Mesendoderm (in vitro differentiated cells): ENCODE measurements at regions not wholly inside any gene's neighbourhood (a gene's known extent, or its start where the extent isn't known, plus 50 kb on each side); places are given as distances from the start of the nearest gene placed in this dataset.

Experiments used
- DNase-seq: peaks from one replicate; pipeline ENCODE4 v3.0.0; 2013
- H2AK5ac ChIP-seq: 2 replicates; pipeline ENCODE4 v1.6.1; 2013; ENCODE audit warnings: low read length, inconsistent platforms
- H2BK120ac ChIP-seq: 2 replicates; pipeline ENCODE4 v1.6.1; 2013; ENCODE audit warnings: low read depth, mild to moderate bottlenecking, low read length, moderate library complexity, mixed read lengths
- H2BK15ac ChIP-seq: replicated peaks from 2 replicates; pipeline ENCODE4 v1.6.1; 2013; ENCODE audit warnings: low read depth, mild to moderate bottlenecking, moderate library complexity
- H2BK5ac ChIP-seq: 2 replicates; pipeline ENCODE4 v1.6.1; 2013; ENCODE audit warnings: low read length, inconsistent platforms
- H3K18ac ChIP-seq: 2 replicates; pipeline ENCODE4 v1.6.1; 2013; ENCODE audit warnings: mild to moderate bottlenecking, low read length, mixed read lengths
- H3K23ac ChIP-seq: one replicate; pipeline ENCODE4 v1.6.1; 2013; ENCODE audit warnings: low read length
- H3K27ac ChIP-seq: 2 replicates; pipeline ENCODE4 v1.5.1; 2013; ENCODE audit warnings: low read depth, mild to moderate bottlenecking, inconsistent platforms, low read length, moderate library complexity
- H3K27me3 ChIP-seq: 2 replicates; pipeline ENCODE4 v1.6.1; 2013; ENCODE audit warnings: low read length, control low read depth, mild to moderate bottlenecking, inconsistent platforms; ENCODE audit not compliant: insufficient read depth, poor library complexity
- H3K36me3 ChIP-seq: 2 replicates; pipeline ENCODE4 v1.6.1; 2013; ENCODE audit warnings: low read length, inconsistent platforms; ENCODE audit not compliant: control insufficient read depth, insufficient read depth
- H3K4ac ChIP-seq: one replicate; pipeline ENCODE4 v1.6.1; 2013; ENCODE audit warnings: low read depth, mild to moderate bottlenecking, low read length, moderate library complexity
- H3K4me1 ChIP-seq: 2 replicates; pipeline ENCODE4 v1.6.1; 2013; ENCODE audit warnings: low read depth, low read length, inconsistent platforms; ENCODE audit not compliant: control insufficient read depth
- H3K4me2 ChIP-seq: 2 replicates; pipeline ENCODE4 v1.6.1; 2013; ENCODE audit warnings: low read length
- H3K4me3 ChIP-seq: 2 replicates; pipeline ENCODE4 v1.5.1; 2013; ENCODE audit warnings: mild to moderate bottlenecking, low read length
- H3K56ac ChIP-seq: one replicate; pipeline ENCODE4 v1.6.1; 2013; ENCODE audit warnings: low read length
- H3K79me1 ChIP-seq: 2 replicates; pipeline ENCODE4 v1.6.1; 2013; ENCODE audit warnings: low read length, inconsistent platforms
- H3K79me2 ChIP-seq: 2 replicates; pipeline ENCODE4 v1.6.1; 2013; ENCODE audit warnings: mild to moderate bottlenecking, low read length; ENCODE audit not compliant: control insufficient read depth, insufficient read depth
- H3K9ac ChIP-seq: 2 replicates; pipeline ENCODE4 v1.6.1; 2013; ENCODE audit warnings: low read length, inconsistent platforms
- H4K5ac ChIP-seq: one replicate; pipeline ENCODE4 v1.6.1; 2013; ENCODE audit warnings: low read length
- H4K8ac ChIP-seq: one replicate; pipeline ENCODE4 v1.6.1; 2013; ENCODE audit warnings: low read depth, mild to moderate bottlenecking, control low read depth, low read length, moderate library complexity
- WGBS: extraction: QIAGEN DNeasy Blood & Tissue Kit; methylation state at CpG from one replicate; pipeline ENCODE4 v1.1.7; 2013; ENCODE audit warnings: low lambda C conversion rate, missing lambda C conversion rate; ENCODE audit not compliant: insufficient coverage; ENCODE audit errors: extremely low coverage; 5-methylcytosine and 5-hydroxymethylcytosine counted together

- H3K4ac ChIP-seq, result no peak overlapping the region
- H3K79me2 ChIP-seq, result no peaks in the 10 kb centered on the region
- H2BK5ac ChIP-seq, result no peak overlapping the region
- no peak overlapping the region for H3K4me2 ChIP-seq
- H2BK15ac ChIP-seq, result no peak overlapping the region
- H4K5ac ChIP-seq, result no peak overlapping the region
- H3K79me1 ChIP-seq, result no peaks in the 10 kb centered on the region
- no peak overlapping the region for H3K56ac ChIP-seq
- no peak overlapping the region for H3K23ac ChIP-seq
- no peak overlapping the region for H3K9ac ChIP-seq
- DNase-seq, result peak; percentile 25
- no peaks in the 10 kb centered on the region for H3K36me3 ChIP-seq
- H3K4me3 ChIP-seq, result no peak overlapping the region
- no peak overlapping the region for H3K18ac ChIP-seq
- no peaks in the 10 kb centered on the region for H3K4me1 ChIP-seq
- H2AK5ac ChIP-seq, result no peak overlapping the region
- no CpG with 5 or more reads among the region's 2 CpGs for WGBS
- no peaks in the 10 kb centered on the region for H3K27me3 ChIP-seq
- no peak overlapping the region for H4K8ac ChIP-seq
- no peak overlapping the region for H2BK120ac ChIP-seq
- H3K27ac ChIP-seq, result no peak overlapping the region
These were observed 90.6 kb downstream of the TNFSF13B start for GRCh38 chr13:108360139-108360538.

- no peak overlapping the region for H4K5ac ChIP-seq
- no peak overlapping the region for H2BK5ac ChIP-seq
- no peak overlapping the region for H3K4ac ChIP-seq
- no CpG with 5 or more reads among the region's 9 CpGs for WGBS
- H2AK5ac ChIP-seq, result no peak overlapping the region
- H3K23ac ChIP-seq, result no peak overlapping the region
- DNase-seq, result no peak
- no peak overlapping the region for H3K56ac ChIP-seq
- H3K4me1 ChIP-seq, result no peaks in the 10 kb centered on the region
- H3K27me3 ChIP-seq, result no peaks in the 10 kb centered on the region
- H4K8ac ChIP-seq, result no peak overlapping the region
- H3K4me3 ChIP-seq, result no peak overlapping the region
- H3K9ac ChIP-seq, result no peak overlapping the region
- H2BK15ac ChIP-seq, result no peak overlapping the region
- H3K4me2 ChIP-seq, result no peak overlapping the region
- H3K79me1 ChIP-seq, result no peaks in the 10 kb centered on the region
- H3K18ac ChIP-seq, result no peak overlapping the region
- H3K79me2 ChIP-seq, result no peaks in the 10 kb centered on the region
- H3K27ac ChIP-seq, result no peak overlapping the region
- no peak overlapping the region for H2BK120ac ChIP-seq
- no peaks in the 10 kb centered on the region for H3K36me3 ChIP-seq
These were observed 92.3 kb downstream of the TNFSF13B start for GRCh38 chr13:108361769-108362168.

DNA sequence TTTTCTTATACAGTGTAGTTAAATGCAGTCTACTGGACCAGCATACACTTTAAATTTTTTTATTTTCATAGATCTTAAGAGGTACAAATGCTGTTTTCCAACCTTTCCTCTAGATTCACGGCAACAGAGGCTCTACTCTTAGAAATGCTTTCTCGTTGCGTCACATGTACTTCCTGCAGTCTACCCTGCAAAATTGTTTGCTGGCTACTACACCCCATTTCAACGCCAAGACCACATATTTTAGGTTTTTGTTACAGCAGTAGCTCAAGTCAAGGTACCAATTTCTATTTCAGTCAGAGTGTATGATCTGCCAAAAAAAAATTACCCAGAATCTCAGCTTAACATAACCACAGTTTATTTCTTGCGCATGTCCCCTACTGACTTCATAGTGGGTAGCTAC is 94.1 kb downstream of the TNFSF13B start:
- Histone ChIP-seq H3K56ac (no peak overlapping the region), H2BK15ac (no peak overlapping the region), H2BK120ac (no peak overlapping the region), H3K23ac (no peak overlapping the region), H3K4me3 (no peak overlapping the region), H3K4ac (no peak overlapping the region), H3K36me3 (no peaks in the 10 kb centered on the region), H3K18ac (no peak overlapping the region), H4K8ac (no peak overlapping the region), H4K5ac (no peak overlapping the region), H3K79me2 (no peaks in the 10 kb centered on the region), H3K9ac (no peak overlapping the region), H3K79me1 (no peaks in the 10 kb centered on the region), H3K27ac (no peak overlapping the region), H3K27me3 (no peaks in the 10 kb centered on the region), H3K4me1 (no peaks in the 10 kb centered on the region), H2AK5ac (no peak overlapping the region), H3K4me2 (no peak overlapping the region), H2BK5ac (no peak overlapping the region)
- WGBS, result no CpG with 5 or more reads among the region's 5 CpGs
- no peak for DNase-seq

GRCh38 chr13:108365255-108365654 is 95.7 kb downstream of the TNFSF13B start:
- no peak for DNase-seq
- WGBS, result no CpG with 5 or more reads among the region's 4 CpGs
- no peaks in the 10 kb centered on the region for H3K79me2 ChIP-seq
- no peak overlapping the region for H2BK5ac ChIP-seq
- no peak overlapping the region for H3K18ac ChIP-seq
- H4K8ac ChIP-seq, result no peak overlapping the region
- no peak overlapping the region for H3K4me3 ChIP-seq
- H3K4ac ChIP-seq, result no peak overlapping the region
- H3K79me1 ChIP-seq, result no peaks in the 10 kb centered on the region
- H3K23ac ChIP-seq, result no peak overlapping the region
- no peak overlapping the region for H2BK120ac ChIP-seq
- H3K9ac ChIP-seq, result no peak overlapping the region
- H3K27ac ChIP-seq, result no peak overlapping the region
- H2AK5ac ChIP-seq, result no peak overlapping the region
- no peaks in the 10 kb centered on the region for H3K4me1 ChIP-seq
- H3K27me3 ChIP-seq, result no peaks in the 10 kb centered on the region
- H4K5ac ChIP-seq, result no peak overlapping the region
- no peak overlapping the region for H3K56ac ChIP-seq
- H3K36me3 ChIP-seq, result no peaks in the 10 kb centered on the region
- no peak overlapping the region for H3K4me2 ChIP-seq
- H2BK15ac ChIP-seq, result no peak overlapping the region

GRCh38 chr13:108368250-108368905 is 98.9 kb downstream of the TNFSF13B start:
- Histone ChIP-seq H3K79me1 (no peaks in the 10 kb centered on the region), H2BK15ac (no peak overlapping the region), H4K5ac (no peak overlapping the region), H3K4me2 (no peak overlapping the region), H3K56ac (no peak overlapping the region), H2BK5ac (no peak overlapping the region), H3K27ac (no peak overlapping the region), H3K4ac (no peak overlapping the region), H3K79me2 (no peaks in the 10 kb centered on the region), H4K8ac (no peak overlapping the region), H3K4me3 (no peak overlapping the region), H3K23ac (no peak overlapping the region), H2BK120ac (no peak overlapping the region), H3K18ac (no peak overlapping the region), H3K9ac (no peak overlapping the region), H2AK5ac (no peak overlapping the region), H3K27me3 (no peaks in the 10 kb centered on the region), H3K36me3 (no peaks in the 10 kb centered on the region), H3K4me1 (no peaks in the 10 kb centered on the region)
- no CpG with 5 or more reads among the region's 3 CpGs for WGBS
- DNase-seq, result no peak

- H3K27ac ChIP-seq, result no peak overlapping the region
- H4K8ac ChIP-seq, result no peak overlapping the region
- H3K4me2 ChIP-seq, result no peak overlapping the region
- no peak overlapping the region for H3K23ac ChIP-seq
- no peak overlapping the region for H3K4me3 ChIP-seq
- H4K5ac ChIP-seq, result no peak overlapping the region
- no peak overlapping the region for H3K9ac ChIP-seq
- H2BK120ac ChIP-seq, result no peak overlapping the region
- H3K4ac ChIP-seq, result no peak overlapping the region
- H3K18ac ChIP-seq, result no peak overlapping the region
- H2BK15ac ChIP-seq, result no peak overlapping the region
- no peaks in the 10 kb centered on the region for H3K79me1 ChIP-seq
- no peaks in the 10 kb centered on the region for H3K27me3 ChIP-seq
- no peak overlapping the region for H2AK5ac ChIP-seq
- no peak overlapping the region for H3K56ac ChIP-seq
- no peaks in the 10 kb centered on the region for H3K79me2 ChIP-seq
- no peak overlapping the region for H2BK5ac ChIP-seq
- no peaks in the 10 kb centered on the region for H3K36me3 ChIP-seq
- DNase-seq, result no peak
- H3K4me1 ChIP-seq, result no peaks in the 10 kb centered on the region
These were observed 99.9 kb downstream of the TNFSF13B start for GRCh38 chr13:108369412-108369811.
